ENCODE measurements at regions not wholly inside any gene's neighbourhood (a gene's known extent, or its start where the extent isn't known, plus 50 kb on each side); places are given as distances from the start of the nearest gene placed in this dataset.

DNA sequence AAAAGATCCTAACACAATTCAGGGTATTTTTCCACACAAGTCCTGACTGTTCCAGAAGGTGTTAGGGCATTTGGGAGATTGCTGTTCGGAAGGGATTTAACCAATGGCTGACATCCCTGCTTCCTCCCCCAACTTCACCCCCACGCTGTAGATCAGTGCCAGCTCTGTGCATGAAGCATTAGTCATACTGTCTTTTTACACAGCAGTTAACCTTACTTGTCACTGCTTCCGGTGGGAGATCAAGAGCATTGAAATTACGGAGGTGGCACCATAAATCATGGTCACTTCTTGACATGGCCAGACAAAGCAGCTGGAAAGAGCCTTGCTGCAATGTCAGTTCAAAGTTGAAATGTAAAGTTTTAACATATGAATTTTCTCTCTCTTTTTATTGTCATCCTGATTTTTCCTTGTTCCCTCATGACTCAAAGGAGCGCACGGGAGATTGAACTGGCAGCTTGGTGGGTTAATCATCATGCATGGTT, 70.2 kb downstream of the HRH4 start:
- peak; percentile 9 for DNase-seq

DNA sequence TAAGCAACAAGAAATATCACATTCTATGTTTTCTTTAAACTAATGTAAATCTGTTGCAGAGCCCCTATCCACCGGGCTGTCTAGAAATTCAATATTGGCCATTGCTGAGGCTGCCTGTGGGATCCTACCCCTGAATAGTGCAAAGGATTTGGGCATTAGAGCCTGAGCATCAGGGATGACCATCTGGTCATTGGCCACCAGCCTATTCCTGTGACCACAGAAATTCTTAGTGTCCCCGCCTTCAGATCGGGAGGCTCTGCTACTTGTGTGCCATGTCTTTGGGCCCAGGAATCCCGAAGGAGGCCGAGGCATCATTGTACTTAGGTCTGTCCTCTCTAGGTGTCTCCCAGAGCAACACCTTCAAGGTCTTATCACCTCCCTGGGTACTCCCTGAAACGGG, 73.8 kb downstream of the HRH4 start:
- DNase-seq = no peak

DNA sequence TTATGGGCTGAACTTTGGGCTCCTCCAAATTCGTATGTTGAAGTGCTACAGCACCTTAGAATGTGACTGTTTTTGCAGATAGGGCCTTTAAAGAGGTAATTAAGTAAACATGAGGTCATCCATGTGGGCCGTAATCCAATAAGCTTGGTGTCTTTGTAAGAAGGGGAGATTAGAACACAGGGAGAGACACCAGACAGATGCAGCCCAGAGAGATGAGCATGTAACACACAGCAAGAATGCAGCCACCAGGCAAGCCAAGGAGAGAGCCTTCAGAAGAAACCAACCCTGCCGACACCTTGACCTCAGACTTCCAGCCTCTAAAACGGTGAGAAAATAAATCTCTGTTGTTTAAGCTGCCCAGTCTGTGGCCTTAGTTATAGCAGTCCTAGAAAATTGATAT, 74.3 kb downstream of the HRH4 start:
- no peak for DNase-seq

DNA sequence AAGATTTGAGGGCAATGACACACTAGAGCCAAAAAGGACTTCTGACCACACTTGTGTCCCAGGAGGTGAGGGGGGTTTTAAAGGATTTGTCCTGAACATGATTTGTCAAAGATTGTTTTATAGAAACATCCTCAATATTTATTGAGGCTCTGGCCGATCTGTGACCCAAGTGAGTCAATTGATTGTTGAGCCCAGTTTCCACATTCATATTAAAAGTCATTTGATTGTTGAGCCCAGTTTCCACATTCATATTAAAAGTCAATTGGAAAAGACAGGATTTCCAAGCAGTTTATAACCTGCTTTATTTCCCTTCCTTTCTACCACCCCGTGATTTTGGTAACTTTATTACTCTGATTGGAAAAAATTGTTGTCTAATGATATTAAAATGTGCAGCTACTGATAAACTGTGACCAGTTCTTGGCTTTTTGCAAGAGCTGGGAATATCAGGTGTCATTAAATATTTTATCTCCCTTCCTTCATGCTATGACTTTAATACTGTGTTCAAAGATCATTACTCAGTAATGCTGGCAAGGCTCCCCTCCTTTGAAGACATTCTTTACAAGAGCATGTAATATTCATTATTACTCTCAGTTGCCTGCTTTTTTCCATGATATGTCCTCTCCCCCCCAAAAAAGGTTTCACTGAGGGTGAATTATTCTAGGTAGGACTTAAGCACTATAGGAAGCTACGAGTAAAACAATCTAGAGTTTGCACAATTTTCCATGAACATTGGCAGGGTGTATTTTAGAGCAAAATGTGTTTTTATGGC, 75.3 kb downstream of the HRH4 start:
- DNase-seq = no peak

DNA sequence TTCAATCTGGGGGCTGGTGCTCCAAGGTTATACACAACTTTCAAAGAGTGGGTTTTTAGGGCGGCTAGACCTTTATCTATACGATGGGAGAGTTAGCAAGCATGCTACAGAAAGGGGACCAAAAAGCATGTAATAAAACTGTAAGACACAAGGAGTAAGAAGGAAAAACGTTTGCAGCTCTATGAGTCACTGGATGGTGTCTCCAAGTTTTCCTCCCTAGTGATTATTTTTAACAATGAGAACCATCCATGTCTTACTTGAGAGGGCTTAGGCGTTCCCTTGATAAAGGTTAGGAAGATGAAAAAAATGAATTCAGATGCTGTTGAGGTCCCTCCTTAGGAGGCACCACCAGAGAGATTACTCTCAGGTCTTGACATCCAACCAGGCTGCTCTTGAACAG, 75.9 kb downstream of the HRH4 start:
- DNase-seq = no peak

DNA sequence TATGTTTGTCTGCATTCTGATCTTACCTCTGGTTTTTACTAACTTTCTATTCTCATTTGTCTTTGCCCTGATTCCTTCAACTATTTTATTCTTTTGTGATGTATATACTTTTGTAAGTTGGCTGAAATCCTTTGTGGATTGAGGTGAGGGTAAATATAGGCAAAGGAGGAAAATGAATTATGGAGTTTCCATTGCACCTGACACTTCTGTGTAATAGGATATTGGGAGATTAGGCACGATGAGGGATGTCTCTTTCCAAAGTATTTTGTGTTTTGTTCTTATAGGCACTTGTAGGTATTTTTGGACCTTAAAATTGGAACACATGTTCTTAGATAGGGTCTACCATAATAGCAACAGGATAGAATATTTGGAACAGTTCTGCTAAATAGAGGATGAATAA, 76.4 kb downstream of the HRH4 start:
- DNase-seq = no peak

DNA sequence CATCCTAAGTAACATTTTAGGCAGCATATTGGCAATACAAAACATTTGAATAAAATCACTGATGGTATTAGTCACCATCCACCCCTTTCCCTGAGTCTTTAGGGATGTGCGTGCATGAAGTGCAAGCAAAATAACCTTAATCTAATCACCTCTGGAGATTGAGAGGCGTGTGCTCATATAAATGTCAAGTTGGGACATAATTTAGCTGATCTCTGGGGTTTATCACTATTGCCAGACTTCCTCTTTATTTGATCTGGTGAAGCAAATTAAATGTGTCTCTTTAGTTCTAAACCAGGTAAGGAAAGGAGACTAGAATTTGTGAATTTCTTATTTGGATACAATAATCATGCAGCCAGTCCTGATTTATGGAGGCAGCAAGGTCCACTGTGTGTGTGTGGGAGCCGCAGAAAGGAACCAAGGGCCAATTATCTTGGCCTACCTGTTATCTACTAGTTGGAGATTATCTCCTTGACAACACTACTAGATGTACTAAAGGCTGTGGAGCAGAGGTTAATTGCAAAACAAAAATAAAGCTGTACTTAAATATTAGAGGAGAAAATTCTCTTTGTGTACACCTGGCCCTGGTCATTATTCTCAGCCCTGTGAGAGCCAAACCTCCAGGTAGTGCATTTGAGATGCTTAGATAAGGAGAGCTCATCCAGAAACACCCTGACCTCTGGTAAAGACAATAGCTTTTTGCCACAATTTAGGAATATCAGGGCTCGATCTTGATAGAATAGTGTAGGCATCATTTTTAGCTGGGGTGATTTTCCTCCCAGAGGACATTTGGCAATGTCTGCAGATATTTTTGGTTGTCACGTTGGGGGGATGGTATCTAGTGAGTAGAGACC, 78.2 kb downstream of the HRH4 start:
- no peak for DNase-seq

DNA sequence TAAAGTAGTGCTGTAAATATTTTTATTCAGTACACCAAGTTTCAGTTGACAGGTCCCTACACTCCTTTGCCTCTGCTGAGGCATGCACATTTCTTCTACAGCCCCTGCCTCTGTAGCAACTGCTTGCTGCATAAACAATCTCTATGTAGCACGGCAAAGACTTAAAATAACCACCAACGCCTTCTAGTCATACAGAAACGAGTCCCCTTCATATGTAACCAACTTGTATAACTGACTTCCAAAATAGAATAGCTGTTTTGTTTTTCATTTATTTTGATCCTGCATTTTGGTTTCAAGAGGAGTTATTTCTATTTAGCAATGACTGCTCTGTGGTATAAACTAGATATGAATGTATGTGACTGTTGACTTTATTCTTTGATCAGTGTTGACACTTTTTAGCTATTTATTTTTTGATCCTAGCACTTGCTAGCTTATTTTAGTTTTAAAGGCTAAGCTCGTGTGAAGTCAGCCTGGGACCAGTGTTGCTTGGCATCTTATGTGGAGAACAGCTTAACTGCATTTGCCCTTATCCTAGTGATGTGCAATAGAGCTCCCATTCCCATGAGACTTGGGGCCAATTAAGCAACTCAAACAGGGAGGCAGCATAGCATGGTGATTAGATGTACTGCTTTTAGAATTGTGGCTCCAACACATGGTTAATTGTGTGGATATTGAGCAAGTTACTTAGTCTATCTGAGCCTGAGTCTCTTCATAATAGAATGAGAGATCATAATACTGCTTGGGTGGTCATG, 79.6 kb downstream of the HRH4 start:
- DNase-seq = no peak

DNA sequence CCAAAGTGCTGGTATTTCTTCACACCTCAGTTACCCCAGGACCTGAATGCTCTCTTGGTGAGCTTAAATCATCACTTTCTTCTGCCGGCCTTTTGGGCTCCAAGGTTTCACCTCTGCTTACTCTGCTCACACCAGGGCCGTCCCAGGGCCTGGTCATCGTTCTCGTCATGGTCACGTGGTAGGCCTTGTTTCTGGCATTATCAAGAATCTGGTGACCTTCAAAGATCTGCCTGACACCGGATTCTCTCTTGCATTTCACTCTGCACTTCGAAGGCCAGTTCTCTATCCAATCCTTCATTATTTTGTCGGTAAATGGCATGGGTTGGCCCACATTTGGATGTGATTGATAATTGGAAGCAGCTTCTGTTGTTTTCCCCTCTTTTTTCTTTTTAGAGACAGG, 80.5 kb downstream of the HRH4 start:
- DNase-seq = no peak

DNA sequence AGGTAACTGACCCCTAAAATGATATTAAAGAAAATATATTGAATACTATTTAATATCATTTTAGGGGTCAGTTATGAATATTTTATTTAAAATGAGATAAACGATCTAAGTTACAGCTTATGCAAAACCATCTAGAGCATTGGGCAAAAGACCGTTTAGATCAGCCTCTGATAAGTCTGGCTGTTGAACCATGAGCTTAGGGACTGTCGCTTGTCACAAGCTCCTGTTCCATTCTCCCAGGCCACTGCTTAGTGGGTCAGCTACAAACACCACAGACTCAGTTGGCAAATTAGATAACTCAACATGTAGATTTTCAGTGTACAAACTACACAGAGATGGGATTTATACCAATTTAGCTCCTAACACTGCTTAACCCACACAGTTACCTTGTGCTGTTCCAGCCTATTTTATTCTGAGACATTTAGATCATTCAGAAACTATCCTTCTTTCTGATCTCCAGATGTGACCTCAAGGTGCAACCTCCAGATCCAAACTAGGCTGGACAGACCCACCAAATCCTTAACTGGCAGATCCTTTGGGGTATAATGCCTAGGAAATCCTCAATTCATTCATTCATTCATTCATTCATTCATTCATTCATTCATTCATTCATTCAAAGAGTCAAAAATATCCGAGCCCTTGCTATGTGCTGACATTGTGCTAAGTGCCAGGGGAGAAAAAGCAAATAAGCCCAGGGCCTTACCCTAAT, 82.8 kb downstream of the HRH4 start:
- no peak for DNase-seq

DNA sequence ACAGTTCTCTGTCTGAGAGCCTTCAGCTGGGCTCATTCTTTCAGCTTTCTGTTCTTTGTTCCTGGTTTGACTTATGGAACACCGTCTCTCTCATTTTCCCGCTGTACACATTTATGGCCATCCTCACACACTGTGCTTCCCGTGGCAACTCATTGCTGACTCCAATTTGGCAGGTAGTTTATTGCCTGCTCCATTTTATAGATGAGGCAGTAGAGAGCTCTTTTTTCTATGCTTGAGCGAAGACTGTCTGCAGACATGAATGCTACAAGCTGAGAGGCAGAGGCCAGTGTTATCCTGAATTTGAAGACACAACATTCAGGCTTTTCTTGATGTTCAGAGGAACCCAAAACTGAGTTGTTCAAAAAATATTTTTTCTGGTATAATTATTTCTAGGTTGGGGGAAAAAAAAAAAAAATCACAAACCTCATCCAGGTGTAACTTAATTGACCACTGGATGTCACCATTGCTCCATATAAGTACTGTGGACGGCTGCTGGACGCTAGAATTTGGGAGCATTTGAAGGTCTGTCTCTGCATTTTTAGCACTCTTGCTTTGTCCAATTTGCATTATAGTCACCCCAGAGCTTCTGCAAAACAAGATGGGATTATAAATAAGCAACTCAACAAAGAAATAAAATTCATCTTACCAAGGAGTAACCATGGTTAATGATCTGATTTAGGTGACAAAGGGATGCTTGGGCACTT, 83.5 kb downstream of the HRH4 start:
- no peak for DNase-seq

DNA sequence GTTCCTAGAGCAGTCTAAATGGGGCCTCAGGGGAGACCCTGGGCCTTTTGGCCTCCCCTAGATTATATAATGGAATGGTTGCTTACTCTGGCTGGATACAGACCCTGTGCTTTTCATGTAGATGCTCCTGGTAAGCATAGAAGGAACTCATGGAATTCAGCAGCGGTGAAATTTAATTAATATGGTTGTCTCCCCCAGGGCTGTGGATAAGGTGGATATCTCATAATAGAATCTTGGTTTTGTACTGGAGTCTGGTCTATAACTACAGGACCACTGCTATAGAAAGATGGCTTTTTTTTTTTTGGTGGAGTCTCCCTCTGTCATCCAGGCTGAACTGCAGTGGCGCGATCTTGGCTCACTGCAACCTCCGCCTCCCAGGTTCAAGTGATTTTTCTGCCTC, 84.5 kb downstream of the HRH4 start:
- no peak for DNase-seq

DNA sequence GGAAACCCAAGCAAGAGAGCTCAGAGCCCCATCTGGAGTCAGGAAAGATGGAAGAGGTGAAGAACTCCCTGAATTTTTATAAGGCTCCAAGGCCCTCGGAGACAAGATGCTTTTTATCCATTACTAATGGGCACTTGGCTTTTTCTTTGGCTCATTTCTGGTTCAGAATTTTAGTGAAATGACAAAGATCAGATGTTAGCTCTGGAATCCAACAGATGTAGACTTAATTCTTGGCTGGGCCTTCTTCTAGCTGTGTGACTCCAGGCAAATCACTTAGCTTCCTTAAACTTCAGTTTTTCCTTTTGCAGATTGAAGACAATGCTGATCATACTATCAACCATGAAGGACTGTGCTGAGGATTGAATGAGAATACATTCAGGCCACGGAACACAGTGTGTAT, 85.2 kb downstream of the HRH4 start:
- no peak for DNase-seq

DNA sequence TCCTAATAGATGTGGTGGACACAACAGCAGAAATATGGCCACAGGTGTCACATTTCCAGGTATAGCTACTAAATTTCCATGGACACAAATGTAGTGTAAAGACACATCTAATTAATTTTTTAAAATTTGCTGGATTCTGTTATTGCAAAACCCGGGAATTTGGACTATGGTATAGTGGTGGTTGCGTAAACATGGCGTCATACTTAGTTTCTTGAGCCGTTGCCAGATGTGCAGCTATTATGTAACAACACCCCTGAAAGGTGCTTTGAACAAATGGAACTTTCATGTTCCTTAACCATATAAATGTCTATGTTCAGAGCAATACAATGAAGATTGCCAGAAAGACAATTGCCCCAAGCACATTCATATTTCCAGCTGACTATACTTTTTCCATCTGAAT, 85.9 kb downstream of the HRH4 start:
- no peak for DNase-seq

DNA sequence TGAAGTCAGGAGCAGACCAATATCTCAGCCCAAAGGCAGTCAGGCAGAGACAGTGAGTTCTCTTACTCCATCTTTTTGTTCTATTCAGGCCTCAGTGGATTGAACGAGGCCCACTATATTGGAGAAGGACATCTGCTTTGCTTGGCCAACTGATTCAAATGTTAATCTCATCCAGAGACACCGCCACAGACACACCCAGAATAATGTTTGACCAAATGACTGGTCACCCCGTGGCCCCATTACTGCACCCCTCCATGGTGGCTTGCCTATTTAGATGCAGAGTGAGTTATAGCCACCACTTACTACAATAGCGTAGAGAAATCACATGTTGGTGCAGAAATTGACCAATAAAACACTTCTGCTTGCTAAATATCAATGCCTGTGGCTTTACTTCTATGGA, 88.1 kb downstream of the HRH4 start:
- no peak for DNase-seq

DNA sequence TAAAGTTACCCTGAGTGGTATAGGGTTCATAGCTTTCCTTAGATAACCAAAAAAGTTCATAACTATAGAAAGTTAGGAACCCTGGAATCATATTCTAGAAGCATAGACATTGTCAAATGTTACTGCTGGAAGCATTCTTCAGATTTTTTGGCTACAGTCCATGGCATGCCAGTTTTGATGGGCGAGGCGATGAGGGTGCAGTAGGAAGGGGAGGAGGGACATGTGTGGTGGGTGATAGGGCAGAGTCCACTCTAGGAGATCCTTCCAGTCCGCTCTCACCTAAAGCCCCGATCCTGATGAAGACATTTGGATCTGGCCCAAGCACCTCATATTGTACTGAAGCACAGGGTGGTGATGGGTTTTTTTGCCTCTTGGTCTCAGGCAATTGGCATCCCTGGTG, 91.8 kb downstream of the HRH4 start:
- DNase-seq = no peak

DNA sequence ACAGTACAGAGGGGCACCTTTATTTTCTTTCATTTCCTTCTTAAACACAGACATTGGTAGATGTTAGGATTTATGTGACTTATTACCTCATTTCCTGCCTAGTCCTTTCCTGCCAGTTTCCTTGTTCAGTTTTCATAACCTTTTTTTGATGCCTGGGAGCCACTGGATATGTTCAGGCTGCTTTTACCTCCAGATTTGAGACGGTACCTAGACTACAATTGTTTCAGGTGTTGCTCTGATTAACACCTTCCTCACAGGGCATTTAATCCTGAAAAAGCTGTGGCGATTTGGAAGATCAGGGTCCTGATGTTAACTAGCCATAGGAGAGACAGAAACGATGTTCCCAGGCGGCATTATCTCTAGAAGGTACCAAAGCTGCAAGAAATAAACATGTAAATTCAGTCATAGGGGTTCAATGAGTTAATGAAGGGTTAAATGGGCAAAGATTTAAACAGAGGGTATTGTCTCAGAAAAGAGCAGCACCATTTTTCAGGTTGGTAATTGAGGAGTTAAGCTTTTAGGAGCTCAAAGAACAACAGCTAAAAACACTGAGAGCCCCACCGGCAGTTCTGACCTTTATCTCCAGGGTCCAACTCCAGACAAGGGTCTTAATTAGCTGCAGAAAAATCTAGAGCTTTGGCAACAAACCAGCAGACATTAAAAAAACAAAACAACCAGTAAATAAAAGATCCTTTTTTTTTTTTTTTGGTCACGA, 93.3 kb downstream of the HRH4 start:
- no peak for DNase-seq

DNA sequence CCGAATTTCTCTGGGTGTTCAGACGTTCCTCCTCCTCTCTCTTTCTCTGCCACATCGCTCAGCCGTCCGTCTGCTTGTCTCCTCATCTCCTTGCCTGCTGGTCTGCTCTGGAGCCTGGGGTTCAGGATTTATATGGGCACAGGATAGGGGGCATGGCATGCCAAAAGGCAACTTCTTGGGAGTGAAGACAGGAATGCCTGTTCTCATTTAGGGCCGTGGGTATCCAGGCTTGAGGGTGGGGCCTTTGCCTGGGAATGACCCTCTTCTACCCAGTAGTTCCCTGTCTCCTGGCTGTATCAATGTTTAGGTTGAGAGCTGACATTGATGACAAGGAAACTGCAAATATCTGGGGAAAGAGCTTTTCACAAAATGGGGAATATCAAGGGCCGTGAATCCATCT, 98.0 kb downstream of the HRH4 start:
- no peak for DNase-seq

DNA sequence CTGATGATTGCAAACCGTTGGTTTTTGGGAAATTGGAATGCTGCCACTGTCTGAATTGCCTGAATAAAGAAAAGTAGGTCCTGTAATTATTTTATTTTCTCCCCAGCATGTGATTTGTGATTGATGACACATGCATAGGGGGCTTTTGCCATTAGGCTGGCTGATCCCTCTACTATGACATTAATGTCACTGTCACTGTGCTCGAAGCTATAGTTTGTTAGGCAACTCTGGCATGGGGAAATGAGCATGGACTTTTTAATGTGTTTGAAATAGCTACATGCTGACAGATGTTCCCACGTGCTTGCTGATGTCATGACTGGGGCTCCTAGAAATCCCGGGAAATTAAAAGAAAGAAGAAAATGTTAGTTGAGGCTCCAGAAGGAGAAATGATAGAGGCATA, 99.1 kb downstream of the HRH4 start:
- no peak for DNase-seq

DNA sequence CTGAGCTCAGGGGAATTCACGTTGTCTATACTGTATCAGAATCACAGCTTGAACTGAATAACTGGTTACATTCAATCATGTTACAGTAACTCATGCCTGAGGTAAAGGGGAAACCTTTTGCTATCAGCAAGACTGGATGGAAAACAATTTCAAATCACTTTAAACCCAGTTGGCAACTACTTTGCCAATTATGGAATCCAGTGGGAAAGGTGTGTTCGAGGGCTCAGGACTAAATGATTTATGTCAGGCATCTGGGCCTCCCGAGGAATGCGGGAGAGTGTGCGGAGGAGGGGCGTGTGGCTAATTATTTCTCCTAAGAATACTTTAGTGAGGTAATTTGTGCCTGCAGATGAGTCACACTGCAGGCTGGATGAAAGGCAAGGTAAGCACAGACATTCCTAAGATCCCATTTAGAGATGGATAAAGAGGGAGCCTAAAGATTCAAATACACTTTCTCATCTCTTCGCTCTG, 100.1 kb downstream of the HRH4 start:
- DNase-seq = no peak

DNA sequence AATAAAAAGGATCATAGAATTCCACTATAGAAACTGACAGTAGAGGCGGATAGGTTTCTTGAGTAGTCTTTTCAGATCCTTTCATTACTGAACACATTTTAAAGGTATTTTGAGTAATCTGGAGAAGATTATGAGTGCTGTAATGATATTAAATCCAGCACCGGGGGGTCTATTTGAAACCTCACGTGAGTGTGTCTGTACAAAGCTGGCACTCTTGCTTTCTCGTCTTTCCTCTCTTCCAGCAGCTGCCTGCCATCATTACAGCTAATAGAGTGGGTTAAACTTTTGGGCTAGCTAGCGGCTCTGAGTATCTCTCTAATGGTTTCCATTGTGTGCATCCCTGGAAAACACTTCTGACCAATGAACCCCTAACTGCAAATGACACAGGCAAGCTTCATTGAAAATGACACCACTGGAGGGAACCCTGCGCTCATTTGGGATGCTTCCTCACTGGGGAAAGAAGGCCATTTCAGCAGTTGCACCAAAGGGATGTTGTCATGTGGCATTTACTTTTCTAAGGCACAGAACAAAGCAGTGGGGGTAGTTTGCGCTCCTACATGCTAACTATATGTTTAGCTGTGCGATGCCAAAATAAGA, 101.0 kb downstream of the HRH4 start:
- DNase-seq = no peak
